Fibroblast of the conjunctiva (primary cell): ENCODE measurements at regions not wholly inside any gene's neighbourhood (a gene's known extent, or its start where the extent isn't known, plus 50 kb on each side); places are given as distances from the start of the nearest gene placed in this dataset.

Experiments
- DNase-seq: peaks from one replicate; pipeline ENCODE4 v3.0.0-alpha.2; 2010; ENCODE audit warnings: low read depth

- DNase-seq, result no peak
Measured at GRCh38 chr6:21469213-21469612, 124.3 kb upstream of the SOX4 start.

GRCh38 chr6:21476112-21476511 is 117.4 kb upstream of the SOX4 start:
- no peak for DNase-seq

- no peak for DNase-seq
Measured at GRCh38 chr6:21478411-21478810, 115.1 kb upstream of the SOX4 start.

GRCh38 chr6:21478883-21479539 is 114.5 kb upstream of the SOX4 start:
- DNase-seq, result peak; percentile 57

GRCh38 chr6:21486115-21486514 is 107.4 kb upstream of the SOX4 start:
- no peak for DNase-seq

GRCh38 chr6:21489826-21490225 is 103.7 kb upstream of the SOX4 start:
- DNase-seq, result no peak

GRCh38 chr6:21491955-21492354 is 101.6 kb upstream of the SOX4 start:
- no peak for DNase-seq

GRCh38 chr6:21494505-21494904 is 99.0 kb upstream of the SOX4 start:
- DNase-seq, result no peak

- no peak for DNase-seq
Measured at GRCh38 chr6:21496196-21496595, 97.4 kb upstream of the SOX4 start.

- no peak for DNase-seq
Measured at GRCh38 chr6:21496706-21497105, 96.8 kb upstream of the SOX4 start.

- DNase-seq, result no peak
Measured at GRCh38 chr6:21500314-21501020, 93.1 kb upstream of the SOX4 start.

GRCh38 chr6:21501021-21501354 is 92.6 kb upstream of the SOX4 start:
- no peak for DNase-seq

- no peak for DNase-seq
Measured at GRCh38 chr6:21501815-21502214, 91.7 kb upstream of the SOX4 start.

GRCh38 chr6:21502682-21503081 is 90.9 kb upstream of the SOX4 start:
- DNase-seq, result no peak

GRCh38 chr6:21504790-21505189 is 88.8 kb upstream of the SOX4 start:
- DNase-seq, result peak; percentile 5

GRCh38 chr6:21505574-21505990 is 88.0 kb upstream of the SOX4 start:
- DNase-seq, result no peak

GRCh38 chr6:21506126-21506525 is 87.4 kb upstream of the SOX4 start:
- no peak for DNase-seq

- no peak for DNase-seq
Measured at GRCh38 chr6:21507811-21508210, 85.7 kb upstream of the SOX4 start.

GRCh38 chr6:21508753-21509152 is 84.8 kb upstream of the SOX4 start:
- DNase-seq, result no peak

GRCh38 chr6:21511891-21512550 is 81.5 kb upstream of the SOX4 start:
- no peak for DNase-seq

GRCh38 chr6:21514288-21514687 is 79.3 kb upstream of the SOX4 start:
- DNase-seq, result no peak

GRCh38 chr6:21518317-21518716 is 75.2 kb upstream of the SOX4 start:
- DNase-seq, result no peak

GRCh38 chr6:21519642-21520041 is 73.9 kb upstream of the SOX4 start:
- DNase-seq, result no peak

- no peak for DNase-seq
Measured at GRCh38 chr6:21521276-21521675, 72.3 kb upstream of the SOX4 start.
